GM21576 (cell line): ENCODE measurements at regions not wholly inside any gene's neighbourhood (a gene's known extent, or its start where the extent isn't known, plus 50 kb on each side); places are given as distances from the start of the nearest gene placed in this dataset.
"Not testable (repeated sequence)": the region's sequence is repeated elsewhere in the genome, so short reads cannot be mapped to it uniquely, and the experiment has no call there.

Experiments
- ATAC-seq: cut with Tn5 transposase; IDR thresholded peaks from one replicate; pipeline ENCODE4 v1.9.1; 2021; ENCODE audit warnings: mild to moderate bottlenecking, moderate library complexity; ENCODE audit not compliant: unreplicated experiment

GRCh38 chrX:8027827-8028226 is 100.6 kb upstream of the PNPLA4 start:
- no peak for ATAC-seq

DNA sequence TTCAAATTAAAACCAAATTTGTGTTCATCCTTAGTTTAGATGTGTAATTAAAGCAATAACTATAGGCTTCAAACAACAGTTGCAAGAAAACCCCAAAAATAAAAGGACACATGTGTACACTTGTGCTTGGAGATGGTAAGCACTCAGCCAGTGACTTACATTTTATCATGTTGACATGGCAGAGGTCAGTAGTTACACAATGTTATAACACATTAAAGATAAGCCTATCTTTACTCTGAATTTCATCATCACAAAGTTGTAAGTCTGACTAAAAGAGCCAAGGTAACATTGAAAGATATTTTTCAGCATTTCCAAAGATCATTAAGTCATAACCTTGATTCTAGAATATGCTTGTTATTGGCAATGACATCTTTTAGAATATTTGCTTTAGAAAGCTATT is 98.5 kb upstream of the PNPLA4 start:
- ATAC-seq = no peak

GRCh38 chrX:8018934-8019333 is 91.7 kb upstream of the PNPLA4 start:
- no peak for ATAC-seq

GRCh38 chrX:8010105-8010504 is 82.9 kb upstream of the PNPLA4 start:
- ATAC-seq = no peak

- ATAC-seq = no peak
Observed at GRCh38 chrX:8005678-8006347, 78.6 kb upstream of the PNPLA4 start.

GRCh38 chrX:8003147-8003883 is 76.1 kb upstream of the PNPLA4 start:
- ATAC-seq = no peak

DNA sequence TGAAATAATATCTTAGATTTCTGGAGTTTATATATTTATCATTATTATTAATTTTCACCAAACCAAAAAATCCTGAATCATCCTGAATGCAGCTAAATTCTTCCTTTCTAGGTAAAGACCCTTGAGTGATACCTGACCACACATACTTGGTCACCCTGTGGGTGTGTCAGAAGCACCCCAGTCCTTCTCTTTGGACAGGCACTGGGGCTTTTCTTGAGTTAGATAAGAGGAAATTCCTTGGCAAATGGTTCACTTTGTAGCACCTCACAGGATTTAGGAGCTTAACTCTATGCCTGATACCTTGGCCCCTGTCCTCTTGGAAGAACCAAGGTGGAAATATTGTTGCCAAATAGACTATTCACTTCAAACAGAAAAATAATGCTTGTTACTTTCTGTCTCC is 69.6 kb upstream of the PNPLA4 start:
- no peak for ATAC-seq

DNA sequence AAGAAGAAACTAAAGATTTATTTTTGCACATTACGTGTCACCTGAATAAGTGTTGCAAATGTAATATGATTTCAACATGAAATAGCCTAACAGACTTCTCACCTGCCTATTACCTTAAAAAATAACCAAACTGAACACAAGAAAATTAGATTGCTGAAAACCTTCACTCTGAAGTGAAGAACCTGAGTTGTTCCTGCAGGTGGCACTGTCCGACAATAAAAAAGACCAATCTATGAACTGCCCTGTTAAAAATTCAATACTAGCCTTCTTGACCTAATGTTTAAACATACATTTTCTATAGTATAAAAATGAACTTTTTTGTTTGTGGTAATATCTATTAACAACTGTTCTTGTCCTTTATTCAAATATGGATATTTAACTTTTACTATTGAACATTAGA is 69.2 kb upstream of the PNPLA4 start:
- ATAC-seq = peak; percentile 69

- no peak for ATAC-seq
Observed at GRCh38 chrX:7993873-7994272, 66.7 kb upstream of the PNPLA4 start.

- not testable (repeated sequence) for ATAC-seq
Observed at GRCh38 chrX:7988013-7988759, 61.0 kb upstream of the PNPLA4 start.

DNA sequence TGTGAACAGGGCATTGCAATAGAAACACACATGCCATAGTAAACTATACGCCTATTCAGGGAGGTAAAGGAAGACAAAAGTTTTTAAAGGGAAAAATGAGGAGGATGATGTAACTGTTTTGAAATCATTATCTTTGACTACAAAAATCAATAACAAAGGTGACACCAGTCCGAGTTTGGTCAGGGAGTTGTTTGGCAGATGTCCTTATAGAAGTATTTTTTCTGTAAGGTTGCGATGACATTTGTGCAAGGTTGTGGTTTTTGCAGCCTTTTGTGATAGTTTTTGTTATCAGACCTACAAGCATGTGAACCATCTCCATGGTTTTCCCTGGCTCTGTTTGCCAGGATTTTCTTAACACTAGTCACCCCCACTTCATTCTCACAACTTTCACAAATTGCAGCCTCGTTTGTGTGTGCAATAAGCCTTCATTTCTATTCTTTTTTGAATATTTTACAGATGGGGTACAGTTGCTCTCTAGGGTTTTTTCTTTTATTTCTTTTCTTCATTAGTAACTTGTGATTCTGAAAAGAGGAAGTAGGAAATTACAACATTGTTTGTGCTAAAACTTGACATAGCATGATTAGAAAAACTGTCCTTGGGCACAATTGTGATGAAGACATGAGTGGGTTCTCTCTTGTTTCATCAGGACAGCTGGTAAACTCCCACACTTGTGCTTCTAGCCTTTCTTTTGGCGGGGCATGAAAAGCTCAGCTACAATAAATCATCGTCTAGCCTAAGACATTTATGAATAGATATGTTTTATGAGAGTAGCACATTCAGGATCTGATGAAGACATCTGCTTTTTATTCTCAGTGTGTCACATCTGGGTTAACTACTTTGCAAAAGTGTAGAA is 60.2 kb upstream of the PNPLA4 start:
- ATAC-seq = peak; percentile 91

- ATAC-seq = not testable (repeated sequence)
Observed at GRCh38 chrX:7986738-7987137, 59.5 kb upstream of the PNPLA4 start.

DNA sequence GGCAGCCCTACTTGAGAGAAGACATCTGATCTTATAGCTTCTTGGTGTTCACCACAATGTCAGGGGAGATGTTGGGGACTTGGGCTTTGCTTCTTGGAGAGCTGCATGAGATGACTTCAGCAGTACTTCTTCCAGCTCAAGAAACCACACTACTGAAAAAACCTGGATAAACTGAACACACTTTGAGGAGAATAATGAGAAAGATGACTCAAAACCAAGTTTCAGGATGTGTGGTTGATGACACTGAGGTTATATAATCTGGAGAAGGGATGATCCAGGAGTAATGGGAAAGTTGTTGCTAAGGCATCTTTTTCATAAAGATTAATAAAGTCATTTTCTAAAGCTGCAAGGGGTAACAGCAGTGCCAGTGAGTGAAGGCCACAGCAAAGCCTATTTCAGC is 58.4 kb upstream of the PNPLA4 start:
- ATAC-seq = no peak

DNA sequence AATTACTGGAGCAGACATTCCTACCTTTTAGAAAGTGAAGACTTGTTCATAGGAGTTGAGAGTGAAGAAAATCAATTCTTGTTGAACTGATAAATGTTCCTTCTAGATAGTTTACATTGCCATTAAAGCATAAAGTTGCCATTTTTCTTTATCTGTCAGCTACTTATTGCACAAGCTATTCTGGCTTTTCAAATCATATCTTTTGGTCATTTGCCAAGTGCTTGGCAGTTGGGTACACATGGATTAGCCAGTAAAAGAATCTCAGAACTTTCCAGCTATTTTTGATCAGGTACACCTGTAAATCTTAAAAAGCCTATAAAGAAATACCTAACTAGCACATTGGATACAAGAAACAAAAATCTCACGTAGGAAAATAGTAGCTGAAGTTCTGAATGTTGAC is 56.4 kb upstream of the PNPLA4 start:
- no peak for ATAC-seq
